Lung (tissue), 11 donors: ENCODE measurements at regions not wholly inside any gene's neighbourhood (a gene's known extent, or its start where the extent isn't known, plus 50 kb on each side); places are given as distances from the start of the nearest gene placed in this dataset.

Experiments
- ATAC-seq: fragments of 200-7000 bp; cut with Tn5 transposase; one replicate; pipeline ENCODE4 v1.9.1; 2020; ENCODE audit warnings: moderate number of reproducible peaks; ENCODE audit not compliant: insufficient read depth, low FRiP score
- DNase-seq, 3 donors: peaks; one replicate each; pipeline ENCODE4 v3.0.0-alpha.2; 2013 to 2017
- H3K27ac ChIP-seq, 2 donors: one replicate each; pipeline ENCODE4 v1.5.1; 2013; ENCODE audit warnings: mild to moderate bottlenecking in 2 of 2, moderate library complexity in 2 of 2, control low read depth in 1 of 2, inconsistent platforms in 1 of 2, low read depth in 1 of 2, low read length in 1 of 2
- H3K27me3 ChIP-seq, 3 donors: one replicate each; pipeline ENCODE4 v1.5.1; 2013; ENCODE audit warnings: low read length in 2 of 3; ENCODE audit not compliant: control insufficient read depth in 3 of 3, insufficient read depth in 3 of 3
- H3K36me3 ChIP-seq, 4 donors: one replicate each; pipeline ENCODE4 v1.5.1; 2013; ENCODE audit warnings: low read length in 4 of 4, mild to moderate bottlenecking in 1 of 4, moderate library complexity in 1 of 4; ENCODE audit not compliant: control insufficient read depth in 4 of 4, insufficient read depth in 4 of 4
- H3K4me1 ChIP-seq, 5 donors: one replicate each; pipeline ENCODE4 v1.5.1; 2013; ENCODE audit warnings: low read length in 5 of 5, mild to moderate bottlenecking in 2 of 5, moderate library complexity in 1 of 5; ENCODE audit not compliant: control insufficient read depth in 5 of 5, insufficient read depth in 5 of 5
- H3K4me3 ChIP-seq: one replicate; pipeline ENCODE4 v1.5.1; 2013; ENCODE audit warnings: mild to moderate bottlenecking, control low read depth, moderate library complexity
- H3K9ac ChIP-seq, 2 donors: one replicate each; pipeline ENCODE4 v1.5.1; 2013; ENCODE audit warnings: low read length in 2 of 2, control low read depth in 1 of 2; ENCODE audit not compliant: insufficient read depth in 1 of 2
- H3K9me3 ChIP-seq, 4 donors: one replicate each; pipeline ENCODE4 v1.5.1; 2013; ENCODE audit warnings: low read length in 3 of 4, mild to moderate bottlenecking in 1 of 4, moderate library complexity in 1 of 4; ENCODE audit not compliant: control insufficient read depth in 4 of 4, insufficient read depth in 3 of 4
- WGBS, 2 donors: extraction: QIAGEN DNeasy Blood & Tissue Kit; methylation state at CpG; one replicate each; pipeline ENCODE4 v1.1.7; 2013; 5-methylcytosine and 5-hydroxymethylcytosine counted together
- TF ChIP-seq, protein P1 (sequence below): IDR thresholded peaks from 2 replicates; pipeline ENCODE4 v1.5.1; 2012; ENCODE audit warnings: mild to moderate bottlenecking; ENCODE audit errors: control extremely low read depth, extremely low read depth
- donor health status: control.
- donor health status: control.
- donor health status: Bipolar disorder and iron deficiency.
- donor health status: healthy.
- donor health status: DM: yes; HTN: yes; CAD: no.

DNA sequence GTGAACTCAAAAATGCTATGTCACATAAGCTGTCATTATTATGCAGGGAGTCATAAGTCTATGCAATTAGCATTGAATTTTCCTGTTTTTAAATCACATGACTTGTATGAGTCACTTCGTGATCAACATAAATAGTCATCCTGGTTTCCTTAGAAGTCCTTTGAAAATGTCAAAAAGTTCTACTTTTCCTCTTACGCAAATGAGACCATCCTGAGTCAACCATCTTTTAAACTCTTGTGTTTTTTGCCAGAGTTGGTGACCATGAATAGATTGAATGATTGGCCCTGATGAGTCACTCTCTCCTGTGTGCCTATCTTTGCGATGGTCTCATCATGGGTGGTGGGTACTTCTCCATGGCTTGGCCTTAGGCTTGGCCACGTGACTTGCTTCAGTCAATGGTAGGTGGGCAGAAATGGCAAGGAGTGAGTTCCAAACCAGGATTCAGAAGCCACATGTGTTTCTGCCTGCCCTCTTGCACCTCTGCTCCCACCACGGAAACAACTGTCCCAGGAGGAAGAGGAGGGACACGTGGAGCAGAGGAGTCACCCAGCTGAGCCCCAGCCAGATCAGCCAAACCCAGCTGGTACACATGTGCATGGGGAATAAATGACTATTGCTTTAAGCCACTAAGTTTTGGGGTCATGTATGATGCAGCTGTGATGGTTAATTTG is 123.5 kb upstream of the CACNA1A start:
- 81 to 91% methylated on average over 6 of the region's 6 CpGs for WGBS, 2 donors
- peaks cover 0 to 6% (median 5%) of the 10 kb centered on the region in 3 donors for H3K27me3 ChIP-seq
- ATAC-seq = no peak
- H3K9ac ChIP-seq = no peak overlapping the region
- H3K4me1 ChIP-seq = peaks cover 0 to 7% (median 0%) of the 10 kb centered on the region in 5 donors
- H3K9me3 ChIP-seq = peaks cover 0 to 2% (median 0%) of the 10 kb centered on the region in 4 donors
- DNase-seq = no peak
- no peak overlapping the region for H3K4me3 ChIP-seq
- no peaks in the 10 kb centered on the region for H3K36me3 ChIP-seq
- TF ChIP-seq, protein P1, sequence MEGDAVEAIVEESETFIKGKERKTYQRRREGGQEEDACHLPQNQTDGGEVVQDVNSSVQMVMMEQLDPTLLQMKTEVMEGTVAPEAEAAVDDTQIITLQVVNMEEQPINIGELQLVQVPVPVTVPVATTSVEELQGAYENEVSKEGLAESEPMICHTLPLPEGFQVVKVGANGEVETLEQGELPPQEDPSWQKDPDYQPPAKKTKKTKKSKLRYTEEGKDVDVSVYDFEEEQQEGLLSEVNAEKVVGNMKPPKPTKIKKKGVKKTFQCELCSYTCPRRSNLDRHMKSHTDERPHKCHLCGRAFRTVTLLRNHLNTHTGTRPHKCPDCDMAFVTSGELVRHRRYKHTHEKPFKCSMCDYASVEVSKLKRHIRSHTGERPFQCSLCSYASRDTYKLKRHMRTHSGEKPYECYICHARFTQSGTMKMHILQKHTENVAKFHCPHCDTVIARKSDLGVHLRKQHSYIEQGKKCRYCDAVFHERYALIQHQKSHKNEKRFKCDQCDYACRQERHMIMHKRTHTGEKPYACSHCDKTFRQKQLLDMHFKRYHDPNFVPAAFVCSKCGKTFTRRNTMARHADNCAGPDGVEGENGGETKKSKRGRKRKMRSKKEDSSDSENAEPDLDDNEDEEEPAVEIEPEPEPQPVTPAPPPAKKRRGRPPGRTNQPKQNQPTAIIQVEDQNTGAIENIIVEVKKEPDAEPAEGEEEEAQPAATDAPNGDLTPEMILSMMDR = no peak
- H3K27ac ChIP-seq = no peak overlapping the region

DNA sequence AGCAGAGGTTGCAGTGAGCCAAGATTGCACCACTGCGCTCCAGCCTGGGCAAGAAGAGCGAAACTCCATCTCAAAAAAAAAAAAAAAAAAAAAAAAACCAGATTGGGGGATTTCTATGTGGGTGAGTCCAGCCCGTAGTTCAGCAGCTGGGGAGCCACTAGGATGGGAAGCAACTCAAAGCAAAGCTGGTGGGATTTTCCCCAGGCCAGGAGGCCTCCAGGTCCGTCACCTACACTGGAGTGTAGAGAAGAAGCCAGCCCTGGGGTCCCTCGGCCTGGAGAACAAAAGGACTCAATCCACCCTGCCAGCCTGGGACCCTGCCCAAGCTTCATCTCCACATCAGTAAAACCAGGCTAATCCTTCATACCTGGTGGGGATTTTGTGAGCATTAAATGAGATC is 121.3 kb upstream of the CACNA1A start:
- Histone ChIP-seq H3K9me3 (peaks cover 0 to 2% (median 0%) of the 10 kb centered on the region in 4 donors), H3K36me3 (no peaks in the 10 kb centered on the region), H3K4me3 (no peak overlapping the region), H3K4me1 (peaks cover 0 to under 1% (median 0%) of the 10 kb centered on the region in 5 donors), H3K27ac (no peak overlapping the region), H3K27me3 (peaks cover 0 to 27% (median 12%) of the 10 kb centered on the region in 3 donors), H3K9ac (no peak overlapping the region)
- DNase-seq = no peak
- TF ChIP-seq, protein P1 = no peak
- 87 to 91% methylated on average over 5 of the region's 5 CpGs for WGBS, 2 donors
- ATAC-seq = no peak

DNA sequence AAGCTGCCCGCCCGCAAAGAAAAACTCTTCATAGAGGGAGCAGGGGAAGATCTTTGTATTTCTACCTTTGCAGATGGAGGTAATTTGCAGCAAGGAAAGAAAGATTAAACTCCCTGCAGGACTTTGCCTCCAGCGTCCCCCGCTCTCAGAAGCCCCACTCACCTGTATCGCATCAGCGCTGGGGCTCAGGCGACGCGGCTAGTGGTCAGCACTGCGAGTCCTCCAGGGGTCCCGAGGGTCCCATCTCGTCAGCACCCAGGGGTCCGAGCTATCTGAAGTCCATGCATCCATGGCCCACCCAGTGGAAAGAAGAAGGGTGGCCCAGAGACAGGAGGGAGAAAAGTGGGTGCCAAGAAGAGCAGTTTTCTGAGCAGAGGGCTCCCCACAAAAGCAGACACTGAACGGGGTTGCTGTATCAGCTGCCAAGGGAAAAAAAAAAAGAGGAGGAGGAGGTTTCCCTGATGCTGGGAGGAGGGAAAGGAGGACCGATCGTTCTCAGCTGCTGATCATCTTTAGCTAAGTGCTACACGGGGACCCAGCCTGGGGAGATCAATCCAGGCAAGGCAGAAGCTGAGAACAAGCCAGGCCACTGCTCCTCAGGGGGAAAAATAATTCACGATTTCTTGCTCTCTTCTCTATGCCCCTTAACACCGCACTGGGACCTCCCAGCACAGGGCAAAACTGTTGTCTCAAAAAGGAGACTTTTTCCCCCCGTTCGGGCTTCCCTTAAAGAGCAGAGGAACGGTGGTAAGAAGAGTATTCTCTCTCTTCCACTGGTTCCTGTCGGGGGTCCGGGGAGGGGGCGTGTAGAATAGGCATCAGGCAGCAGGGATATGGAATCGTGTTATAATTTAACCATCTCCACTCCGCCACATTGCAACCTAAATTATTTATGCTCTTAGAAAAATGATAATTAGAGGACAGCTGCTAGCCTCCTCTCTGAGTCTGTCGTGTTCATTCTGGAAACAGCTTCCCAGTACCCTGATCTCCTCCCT is 117.7 kb upstream of the CACNA1A start:
- Histone ChIP-seq H3K9ac (no peak overlapping the region), H3K4me1 (no peaks in the 10 kb centered on the region), H3K27ac (no peak overlapping the region), H3K27me3 (peaks cover 0 to 31% (median 14%) of the 10 kb centered on the region in 3 donors), H3K9me3 (no peaks in the 10 kb centered on the region), H3K36me3 (no peaks in the 10 kb centered on the region), H3K4me3 (no peak overlapping the region)
- 33 to 42% methylated on average over 28 of the region's 28 CpGs for WGBS, 2 donors
- no peak for DNase-seq
- ATAC-seq = no peak
- TF ChIP-seq, protein P1 = no peak
